ENCODE measurements at regions not wholly inside any gene's neighbourhood (a gene's known extent, or its start where the extent isn't known, plus 50 kb on each side); places are given as distances from the start of the nearest gene placed in this dataset.

GRCh38 chr11:70577948-70578347 is 179.6 kb downstream of the CTTN start:
- TF ChIP-seq CTCF (conservative IDR thresholded peaks at IDR 0.05; ENCODE audit: low read depth in 2 of 2) (no peak), POLR2AphosphoS5 (IDR thresholded peaks at IDR 0.05; ENCODE audit: low read depth) (no peak), REST (IDR thresholded peaks at IDR 0.05; ENCODE audit: unreplicated experiment) (no peak)

All from GM23338 (cell line).